ENCODE measurements at regions not wholly inside any gene's neighbourhood (a gene's known extent, or its start where the extent isn't known, plus 50 kb on each side); places are given as distances from the start of the nearest gene placed in this dataset.

- no peak overlapping the region for H2AK5ac ChIP-seq (ENCODE audit: low read length)
- no CpG with 5 or more reads among the region's 6 CpGs for WGBS (ENCODE audit: extremely low coverage, insufficient coverage, insufficient read length)
Observed at GRCh38 chr7:145850636-145851035, 266.0 kb upstream of the CNTNAP2 start.

GRCh38 chr7:145848691-145849090 lies 267.9 kb upstream of the CNTNAP2 start:
- Histone ChIP-seq H3K4me1 (ENCODE audit: control insufficient read depth in 1 of 2, insufficient read depth in 2 of 2, low read length in 2 of 2) (no peaks in the 10 kb centered on the region), H3K9me3 (ENCODE audit: insufficient read depth, low read depth, low read length) (no peaks in the 10 kb centered on the region), H3K79me1 (ENCODE audit: low read length) (no peaks in the 10 kb centered on the region), H3K4me3 (ENCODE audit: low read depth, low read length) (no peak overlapping the region), H3K27me3 (ENCODE audit: insufficient read depth, low read length) (no peaks in the 10 kb centered on the region), H2BK5ac (ENCODE audit: low read depth, low read length, poor library complexity) (no peak overlapping the region), H3K4ac (ENCODE audit: low read depth, low read length) (no peak overlapping the region), H3K9ac (ENCODE audit: low read length) (no peak overlapping the region), H2BK12ac (ENCODE audit: low read length) (no peak overlapping the region), H3K79me2 (ENCODE audit: control insufficient read depth, insufficient read depth, low read length, poor library complexity) (no peaks in the 10 kb centered on the region), H3K18ac (ENCODE audit: low read length) (no peak overlapping the region), H3K36me3 (ENCODE audit: control insufficient read depth in 1 of 2, insufficient read depth in 2 of 2, low read length in 2 of 2) (no peaks in the 10 kb centered on the region), H3K4me2 (ENCODE audit: low read length) (no peak overlapping the region), H2BK120ac (ENCODE audit: insufficient read depth, low read length, poor library complexity) (no peak overlapping the region), H3K23ac (ENCODE audit: low read length) (no peak overlapping the region), H3K27ac (ENCODE audit: low read depth, low read length) (no peak overlapping the region), H2AK5ac (ENCODE audit: low read length) (no peak overlapping the region), H3K14ac (ENCODE audit: low read length) (no peak overlapping the region), H4K12ac (ENCODE audit: low read depth, low read length) (no peak overlapping the region), H4K8ac (ENCODE audit: low read depth, low read length) (no peak overlapping the region), H2AFZ (ENCODE audit: insufficient read depth, low read length, poor library complexity) (no peak overlapping the region), H4K91ac (ENCODE audit: low read depth, low read length) (no peak overlapping the region)
- peak in 1 of 2 donors; percentile 0 for DNase-seq
- no CpG with 5 or more reads among the region's 1 CpG for WGBS (ENCODE audit: extremely low coverage, insufficient coverage, insufficient read length)

More at GRCh38 chr7:145850636-145851035, 266.0 kb upstream of the CNTNAP2 start:
- no peak overlapping the region for H4K12ac ChIP-seq (ENCODE audit: low read depth, low read length)
- H3K79me2 ChIP-seq (ENCODE audit: control insufficient read depth, insufficient read depth, low read length, poor library complexity) = no peaks in the 10 kb centered on the region
- no peak overlapping the region for H3K4me2 ChIP-seq (ENCODE audit: low read length)
- no peaks in the 10 kb centered on the region for H3K9me3 ChIP-seq (ENCODE audit: insufficient read depth, low read depth, low read length)
- H3K27ac ChIP-seq (ENCODE audit: low read depth, low read length) = no peak overlapping the region
- H3K27me3 ChIP-seq (ENCODE audit: insufficient read depth, low read length) = no peaks in the 10 kb centered on the region
- H2BK5ac ChIP-seq (ENCODE audit: low read depth, low read length, poor library complexity) = no peak overlapping the region
- H3K79me1 ChIP-seq (ENCODE audit: low read length) = no peaks in the 10 kb centered on the region
- no peak overlapping the region for H3K9ac ChIP-seq (ENCODE audit: low read length)
- H4K8ac ChIP-seq (ENCODE audit: low read depth, low read length) = no peak overlapping the region
- no peak overlapping the region for H2BK120ac ChIP-seq (ENCODE audit: insufficient read depth, low read length, poor library complexity)
- no peak overlapping the region for H2BK12ac ChIP-seq (ENCODE audit: low read length)
- no peak overlapping the region for H3K4ac ChIP-seq (ENCODE audit: low read depth, low read length)
- no peak overlapping the region for H2AFZ ChIP-seq (ENCODE audit: insufficient read depth, low read length, poor library complexity)
- no peak overlapping the region for H4K91ac ChIP-seq (ENCODE audit: low read depth, low read length)
- no peak overlapping the region for H3K4me3 ChIP-seq (ENCODE audit: low read depth, low read length)
- H3K14ac ChIP-seq (ENCODE audit: low read length) = no peak overlapping the region
- no peak overlapping the region for H3K23ac ChIP-seq (ENCODE audit: low read length)
- H3K18ac ChIP-seq (ENCODE audit: low read length) = no peak overlapping the region
- H3K4me1 ChIP-seq (ENCODE audit: control insufficient read depth in 1 of 2, insufficient read depth in 2 of 2, low read length in 2 of 2) = no peaks in the 10 kb centered on the region
- no peaks in the 10 kb centered on the region for H3K36me3 ChIP-seq (ENCODE audit: control insufficient read depth in 1 of 2, insufficient read depth in 2 of 2, low read length in 2 of 2)
- no peak for DNase-seq

GRCh38 chr7:145845345-145845744 lies 271.3 kb upstream of the CNTNAP2 start:
- Histone ChIP-seq H3K79me1 (ENCODE audit: low read length) (no peaks in the 10 kb centered on the region), H4K8ac (ENCODE audit: low read depth, low read length) (no peak overlapping the region), H3K36me3 (ENCODE audit: control insufficient read depth in 1 of 2, insufficient read depth in 2 of 2, low read length in 2 of 2) (no peaks in the 10 kb centered on the region), H3K79me2 (ENCODE audit: control insufficient read depth, insufficient read depth, low read length, poor library complexity) (no peaks in the 10 kb centered on the region), H3K9ac (ENCODE audit: low read length) (no peak overlapping the region), H3K9me3 (ENCODE audit: insufficient read depth, low read depth, low read length) (no peaks in the 10 kb centered on the region), H3K18ac (ENCODE audit: low read length) (no peak overlapping the region), H4K12ac (ENCODE audit: low read depth, low read length) (no peak overlapping the region), H3K27me3 (ENCODE audit: insufficient read depth, low read length) (no peaks in the 10 kb centered on the region), H2AK5ac (ENCODE audit: low read length) (no peak overlapping the region), H2AFZ (ENCODE audit: insufficient read depth, low read length, poor library complexity) (no peak overlapping the region), H3K4me2 (ENCODE audit: low read length) (no peak overlapping the region), H3K4ac (ENCODE audit: low read depth, low read length) (no peak overlapping the region), H3K23ac (ENCODE audit: low read length) (no peak overlapping the region), H2BK12ac (ENCODE audit: low read length) (no peak overlapping the region), H3K14ac (ENCODE audit: low read length) (no peak overlapping the region), H3K27ac (ENCODE audit: low read depth, low read length) (no peak overlapping the region), H2BK120ac (ENCODE audit: insufficient read depth, low read length, poor library complexity) (no peak overlapping the region), H3K4me3 (ENCODE audit: low read depth, low read length) (no peak overlapping the region), H2BK5ac (ENCODE audit: low read depth, low read length, poor library complexity) (no peak overlapping the region), H3K4me1 (ENCODE audit: control insufficient read depth in 1 of 2, insufficient read depth in 2 of 2, low read length in 2 of 2) (no peaks in the 10 kb centered on the region), H4K91ac (ENCODE audit: low read depth, low read length) (no peak overlapping the region)
- WGBS (ENCODE audit: extremely low coverage, insufficient coverage, insufficient read length) = no CpG with 5 or more reads among the region's 6 CpGs
- DNase-seq = no peak

GRCh38 chr7:145839814-145840213 lies 276.8 kb upstream of the CNTNAP2 start:
- H4K91ac ChIP-seq (ENCODE audit: low read depth, low read length) = no peak overlapping the region
- H3K18ac ChIP-seq (ENCODE audit: low read length) = no peak overlapping the region
- no CpG with 5 or more reads among the region's 1 CpG for WGBS (ENCODE audit: extremely low coverage, insufficient coverage, insufficient read length)
- H2AK5ac ChIP-seq (ENCODE audit: low read length) = no peak overlapping the region
- no peak overlapping the region for H3K4ac ChIP-seq (ENCODE audit: low read depth, low read length)
- no peaks in the 10 kb centered on the region for H3K4me1 ChIP-seq (ENCODE audit: control insufficient read depth in 1 of 2, insufficient read depth in 2 of 2, low read length in 2 of 2)
- H2BK120ac ChIP-seq (ENCODE audit: insufficient read depth, low read length, poor library complexity) = no peak overlapping the region
- no peak overlapping the region for H3K4me3 ChIP-seq (ENCODE audit: low read depth, low read length)
- no peaks in the 10 kb centered on the region for H3K36me3 ChIP-seq (ENCODE audit: control insufficient read depth in 1 of 2, insufficient read depth in 2 of 2, low read length in 2 of 2)
- H2BK12ac ChIP-seq (ENCODE audit: low read length) = no peak overlapping the region
- no peak overlapping the region for H4K8ac ChIP-seq (ENCODE audit: low read depth, low read length)
- no peak overlapping the region for H3K9ac ChIP-seq (ENCODE audit: low read length)
- no peaks in the 10 kb centered on the region for H3K79me1 ChIP-seq (ENCODE audit: low read length)
- no peak overlapping the region for H3K23ac ChIP-seq (ENCODE audit: low read length)
- H3K27ac ChIP-seq (ENCODE audit: low read depth, low read length) = no peak overlapping the region
- no peaks in the 10 kb centered on the region for H3K9me3 ChIP-seq (ENCODE audit: insufficient read depth, low read depth, low read length)
- H3K4me2 ChIP-seq (ENCODE audit: low read length) = no peak overlapping the region
- DNase-seq = no peak
- no peaks in the 10 kb centered on the region for H3K27me3 ChIP-seq (ENCODE audit: insufficient read depth, low read length)
- H3K79me2 ChIP-seq (ENCODE audit: control insufficient read depth, insufficient read depth, low read length, poor library complexity) = no peaks in the 10 kb centered on the region
- H2BK5ac ChIP-seq (ENCODE audit: low read depth, low read length, poor library complexity) = no peak overlapping the region
- no peak overlapping the region for H3K14ac ChIP-seq (ENCODE audit: low read length)
- no peak overlapping the region for H2AFZ ChIP-seq (ENCODE audit: insufficient read depth, low read length, poor library complexity)
- H4K12ac ChIP-seq (ENCODE audit: low read depth, low read length) = no peak overlapping the region

All from trophoblast cell (in vitro differentiated cells and primary cell).